HG03045 (cell line): ENCODE measurements at regions not wholly inside any gene's neighbourhood (a gene's known extent, or its start where the extent isn't known, plus 50 kb on each side); places are given as distances from the start of the nearest gene placed in this dataset.
"Not testable (repeated sequence)": the region's sequence is repeated elsewhere in the genome, so short reads cannot be mapped to it uniquely, and the experiment has no call there.

ENCODE experiments used
- ATAC-seq: cut with Tn5 transposase; IDR thresholded peaks from one replicate; pipeline ENCODE4 v1.9.1; 2021; ENCODE audit warnings: mild to moderate bottlenecking, moderate library complexity; ENCODE audit not compliant: unreplicated experiment

DNA sequence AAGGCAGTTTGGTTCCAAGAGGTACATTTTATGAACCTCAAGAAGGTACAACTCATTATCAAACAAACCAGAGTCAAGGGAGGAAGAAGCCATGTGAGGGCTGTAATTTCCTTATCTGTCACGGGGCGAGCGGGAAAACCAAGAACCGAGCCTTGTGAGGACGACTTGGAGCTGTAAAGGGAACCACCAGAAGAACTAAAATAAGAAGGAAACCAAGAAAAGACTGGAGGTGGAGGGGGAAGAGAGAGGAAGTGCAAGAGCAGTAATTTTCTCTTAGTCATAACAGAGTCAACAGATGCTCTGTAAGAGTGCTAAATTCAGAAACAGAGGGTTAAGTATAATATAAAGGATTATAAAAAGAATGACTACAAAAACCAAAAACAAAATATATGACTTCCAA is 127.1 kb downstream of the DIRAS2 start:
- ATAC-seq, result peak; percentile 54

DNA sequence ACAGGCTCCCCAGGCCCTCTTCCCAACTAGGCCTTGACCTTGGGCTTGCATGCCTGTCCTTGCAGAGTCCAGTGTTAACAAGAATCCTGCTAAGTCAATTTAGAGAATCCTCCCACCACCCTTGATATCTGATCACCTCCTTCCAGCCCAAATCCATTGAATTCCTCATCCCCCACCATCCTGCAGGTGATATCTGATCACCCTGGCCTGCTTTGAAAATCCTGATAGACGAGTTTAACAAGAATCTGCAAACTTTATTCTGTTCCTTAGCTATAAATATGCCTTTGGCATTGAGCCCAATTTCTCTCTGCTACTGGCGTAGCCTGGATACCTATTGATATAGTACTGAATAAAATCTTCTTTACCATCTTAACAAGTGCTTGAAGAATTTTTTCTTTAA is 125.5 kb downstream of the DIRAS2 start:
- ATAC-seq, result no peak

DNA sequence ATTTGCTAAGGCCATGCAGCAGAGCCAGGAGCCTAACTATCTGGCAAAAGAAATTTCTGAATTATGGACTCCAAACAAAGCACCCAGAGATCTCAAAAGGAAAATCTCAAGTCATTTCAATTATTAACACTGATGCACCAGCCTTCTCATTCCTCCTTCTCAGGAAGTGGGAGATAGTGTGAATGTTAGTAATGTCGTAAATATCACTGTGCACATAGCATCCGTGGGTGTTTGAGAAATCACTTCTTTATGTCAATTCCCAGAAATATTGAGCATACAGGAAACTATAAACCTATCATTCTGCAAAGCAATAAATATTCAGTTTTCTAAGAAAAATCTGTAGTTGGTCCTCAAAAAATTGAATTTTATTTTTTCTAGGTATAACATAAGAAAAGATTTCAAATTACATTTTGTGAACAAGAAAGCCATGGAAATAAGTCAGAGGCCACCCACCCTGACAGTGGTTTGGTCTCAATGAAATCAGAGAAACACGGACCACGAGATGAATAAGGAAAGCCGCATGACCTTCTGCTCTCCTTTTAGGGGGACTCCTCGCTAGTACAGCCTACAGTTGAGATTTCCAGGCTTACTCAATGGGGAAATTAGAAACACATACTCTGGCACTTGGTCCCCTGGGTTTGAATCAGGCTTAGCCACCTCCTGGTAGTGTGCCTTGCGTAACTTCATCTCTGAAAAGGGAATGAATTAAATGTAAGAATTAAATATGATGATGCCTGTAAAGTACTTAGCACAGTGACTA is 120.6 kb downstream of the DIRAS2 start:
- ATAC-seq, result no peak

DNA sequence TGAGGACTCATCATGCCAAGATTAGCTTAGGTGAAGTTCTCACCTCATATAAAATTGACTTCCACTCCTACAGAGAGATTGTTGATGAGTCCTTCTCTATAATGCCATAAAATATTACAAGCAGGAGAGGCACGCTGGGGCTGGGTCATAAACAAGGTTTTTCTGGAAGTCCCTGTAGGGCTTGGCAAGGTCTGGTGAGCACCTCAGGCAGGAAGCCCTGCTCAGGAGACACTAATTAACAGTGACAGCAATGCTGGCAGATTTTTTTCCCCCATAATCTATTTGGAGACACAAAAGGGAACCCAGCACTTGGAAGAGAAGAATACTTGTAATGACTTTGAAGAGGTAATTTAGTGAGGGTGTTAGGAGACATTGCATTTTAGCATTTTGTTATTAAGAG is 118.7 kb downstream of the DIRAS2 start:
- no peak for ATAC-seq

DNA sequence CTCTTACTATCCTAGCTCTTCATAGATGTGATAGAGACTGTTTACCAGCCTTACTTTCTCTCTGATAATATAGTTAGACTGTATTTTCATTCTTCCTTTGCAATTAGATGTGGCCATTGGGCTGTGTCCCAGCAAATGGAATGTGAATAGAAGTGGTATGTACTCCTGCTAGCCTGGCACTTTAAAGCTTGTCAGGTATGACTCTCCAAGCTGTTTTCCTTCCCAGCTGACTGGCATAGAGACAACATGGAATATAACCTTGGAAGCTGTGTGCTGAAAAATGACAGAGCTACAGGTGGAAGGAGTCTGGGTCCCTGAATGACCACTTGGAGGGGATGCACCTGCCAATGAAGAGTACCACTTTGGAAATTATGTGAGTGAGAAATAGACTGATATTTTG is 116.2 kb downstream of the DIRAS2 start:
- ATAC-seq, result no peak

DNA sequence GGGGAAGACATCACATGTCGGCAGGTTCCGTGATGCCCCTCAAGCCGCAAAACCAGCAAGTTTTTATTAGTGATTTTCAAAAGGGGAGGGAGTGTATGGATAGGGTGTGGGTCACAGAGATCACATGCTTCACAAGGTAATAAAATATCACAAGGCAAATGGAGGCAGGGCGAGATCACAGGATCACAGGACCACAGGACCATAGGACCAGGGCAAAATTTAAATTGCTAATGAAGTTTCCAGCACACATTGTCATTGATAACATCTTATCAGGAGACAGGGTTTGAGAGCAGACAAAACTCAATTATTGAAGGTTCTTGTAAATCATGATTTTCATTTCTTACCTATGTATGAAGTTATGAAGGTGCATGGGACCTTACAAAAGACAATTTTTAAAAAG is 106.5 kb downstream of the DIRAS2 start:
- not testable (repeated sequence) for ATAC-seq

DNA sequence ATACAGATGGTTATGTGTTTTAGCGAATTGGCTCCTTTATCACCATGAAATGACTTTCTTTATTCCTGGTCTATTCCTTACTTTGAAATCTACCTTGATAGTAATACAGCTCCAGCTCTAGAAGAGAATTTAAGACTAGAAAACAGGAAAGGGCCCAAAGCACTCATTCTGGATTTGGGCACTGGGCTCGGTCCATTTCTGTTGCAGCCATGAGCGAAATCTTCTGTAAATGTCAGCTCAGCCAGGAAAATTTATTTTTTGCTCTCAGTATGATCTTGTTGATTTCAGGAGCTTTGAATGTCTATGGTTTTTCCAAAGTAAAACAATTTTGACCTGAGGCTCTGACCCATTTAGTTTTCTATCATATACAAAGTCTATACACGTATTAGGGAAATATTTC is 104.1 kb downstream of the DIRAS2 start:
- no peak for ATAC-seq

DNA sequence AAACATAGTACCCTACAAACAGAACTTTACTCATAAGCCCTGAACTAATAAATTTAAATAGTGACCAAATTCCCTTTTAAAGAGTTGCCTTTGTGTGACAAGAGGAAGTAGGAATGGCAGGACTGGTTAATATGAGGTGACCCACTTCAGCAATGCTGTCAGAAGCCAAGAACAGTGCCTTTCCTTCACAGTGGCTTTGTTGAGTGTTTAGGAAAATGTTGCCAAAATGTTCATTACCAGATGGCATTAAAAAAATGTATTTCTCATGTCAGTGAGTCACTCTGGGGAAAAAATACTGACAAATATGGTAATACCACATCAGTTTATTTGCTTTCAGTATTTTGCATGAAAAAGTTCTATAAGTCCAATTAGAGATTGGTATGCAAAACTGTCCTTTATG is 103.3 kb downstream of the DIRAS2 start:
- ATAC-seq, result no peak

DNA sequence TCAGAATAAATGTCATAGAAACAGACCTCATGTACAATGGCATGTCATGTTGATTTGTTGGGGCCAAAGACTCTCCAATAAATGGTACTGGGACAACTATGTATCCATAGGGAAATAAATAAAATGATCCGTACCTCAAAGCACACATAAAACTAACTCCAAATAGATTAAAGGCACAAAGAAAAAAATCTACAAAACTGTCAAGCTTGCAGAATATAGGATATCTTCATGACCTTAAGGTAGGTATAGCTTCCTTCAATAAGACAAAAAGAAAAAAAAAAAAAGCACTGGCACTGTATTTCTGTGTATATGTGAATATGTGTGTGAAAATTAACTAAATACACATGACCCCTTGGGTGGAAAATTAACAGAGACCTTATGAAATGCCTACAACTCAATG is 101.9 kb downstream of the DIRAS2 start:
- ATAC-seq, result no peak

DNA sequence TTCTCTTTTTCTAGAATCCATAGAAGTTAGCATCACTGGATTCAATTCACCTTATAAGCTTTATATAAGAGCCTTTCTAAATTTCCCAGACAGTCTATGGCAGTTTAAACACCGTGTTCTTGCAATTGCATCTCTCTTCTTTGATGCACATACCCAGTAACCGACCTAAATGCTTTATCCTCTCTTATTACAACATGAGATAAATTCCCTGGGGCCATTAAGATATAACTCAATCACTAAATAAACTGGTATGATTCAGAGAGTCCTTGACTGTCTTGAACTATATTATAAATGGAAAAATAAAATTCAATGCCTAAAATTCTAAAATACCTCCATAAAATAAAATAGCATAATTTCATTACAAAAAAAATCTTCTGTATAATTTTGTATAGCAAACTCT is 98.1 kb downstream of the DIRAS2 start:
- ATAC-seq, result no peak

DNA sequence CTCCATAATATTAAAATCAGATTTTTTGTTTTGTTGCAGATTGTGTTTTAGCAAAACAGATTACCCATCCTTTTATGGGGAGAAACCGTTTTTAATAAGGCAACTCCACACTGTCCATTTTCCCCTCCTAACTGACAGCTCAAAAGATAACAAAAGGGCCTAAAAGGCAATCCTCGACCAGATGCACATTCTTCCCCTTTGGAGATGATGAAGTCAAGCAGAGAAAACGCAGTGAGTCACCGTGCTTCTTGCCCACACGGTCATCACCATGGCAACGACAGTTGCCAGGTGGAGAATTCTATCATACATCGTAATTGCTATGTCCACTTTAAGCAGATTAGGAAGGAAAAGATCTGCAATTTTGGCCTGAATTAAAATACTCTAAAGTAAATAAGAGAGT is 96.4 kb downstream of the DIRAS2 start:
- ATAC-seq, result no peak

DNA sequence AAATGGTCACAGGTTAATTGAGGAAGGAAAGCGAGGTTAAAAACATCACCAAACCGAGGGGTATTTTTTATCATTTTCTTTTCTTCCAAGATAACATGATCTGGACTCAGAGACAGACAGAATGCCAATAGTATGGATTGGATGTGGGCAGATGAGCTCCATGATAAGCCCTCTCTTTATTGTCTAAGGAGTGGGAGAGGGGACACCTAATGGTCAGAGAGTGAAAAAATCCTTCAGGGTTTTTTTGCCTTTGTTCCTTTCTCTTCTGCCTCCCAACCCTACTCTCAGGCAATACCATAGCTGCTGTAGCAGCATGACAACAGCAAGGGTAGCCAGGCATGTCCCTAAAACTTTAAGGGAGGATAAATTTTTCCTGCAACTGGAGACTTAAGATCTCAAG is 94.7 kb downstream of the DIRAS2 start:
- ATAC-seq, result no peak

DNA sequence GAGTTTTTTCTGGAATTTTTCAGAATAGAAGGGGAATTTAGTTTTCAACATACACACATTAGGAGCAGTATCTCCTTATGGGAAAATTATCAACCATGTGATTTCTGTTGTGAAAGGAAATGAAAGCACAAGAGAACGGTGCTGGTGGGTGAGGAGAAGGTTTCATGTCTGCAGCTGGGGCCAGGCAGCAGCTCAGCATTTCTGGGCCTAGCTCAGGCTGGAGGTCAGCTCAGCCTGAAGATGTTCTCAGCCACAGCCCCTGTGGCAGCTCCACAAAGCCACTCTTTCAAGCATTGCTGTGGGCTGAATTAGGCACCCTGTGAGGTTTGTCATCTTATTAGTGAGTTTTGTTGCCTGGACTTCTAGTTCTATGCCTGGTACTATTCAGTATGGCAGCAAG is 90.3 kb downstream of the DIRAS2 start:
- peak; percentile 91 for ATAC-seq

DNA sequence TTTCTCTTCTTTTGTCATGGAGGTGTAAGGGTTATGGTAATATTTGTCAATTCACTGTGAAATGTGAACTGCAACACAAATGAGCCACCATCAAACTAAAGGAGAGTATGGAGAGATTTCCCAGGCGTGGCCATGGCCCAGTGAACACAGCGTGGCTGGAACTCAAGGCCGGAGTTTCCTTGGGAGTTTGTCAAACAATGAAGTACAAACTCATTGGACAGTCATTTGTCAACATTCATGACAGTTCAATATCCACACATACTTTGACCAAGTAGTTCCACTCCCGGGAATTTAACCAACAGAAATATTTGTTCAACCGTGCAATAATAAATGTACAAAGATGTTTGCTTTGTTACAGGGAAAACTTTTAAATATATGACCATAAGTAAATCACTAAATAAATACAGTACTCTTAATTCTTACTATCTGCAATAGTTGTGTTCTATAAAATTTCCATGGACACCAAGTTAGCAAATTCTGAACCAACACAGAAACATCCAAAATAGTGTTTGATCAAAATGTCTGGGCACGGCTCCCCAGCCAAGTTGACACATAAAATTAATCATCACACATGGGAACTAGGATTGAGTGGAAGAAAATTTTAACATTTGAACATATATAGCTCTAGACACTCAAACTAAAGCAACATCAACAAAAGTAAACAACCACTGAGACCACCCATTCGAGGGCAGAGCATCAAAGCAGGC is 87.1 kb downstream of the DIRAS2 start:
- no peak for ATAC-seq

DNA sequence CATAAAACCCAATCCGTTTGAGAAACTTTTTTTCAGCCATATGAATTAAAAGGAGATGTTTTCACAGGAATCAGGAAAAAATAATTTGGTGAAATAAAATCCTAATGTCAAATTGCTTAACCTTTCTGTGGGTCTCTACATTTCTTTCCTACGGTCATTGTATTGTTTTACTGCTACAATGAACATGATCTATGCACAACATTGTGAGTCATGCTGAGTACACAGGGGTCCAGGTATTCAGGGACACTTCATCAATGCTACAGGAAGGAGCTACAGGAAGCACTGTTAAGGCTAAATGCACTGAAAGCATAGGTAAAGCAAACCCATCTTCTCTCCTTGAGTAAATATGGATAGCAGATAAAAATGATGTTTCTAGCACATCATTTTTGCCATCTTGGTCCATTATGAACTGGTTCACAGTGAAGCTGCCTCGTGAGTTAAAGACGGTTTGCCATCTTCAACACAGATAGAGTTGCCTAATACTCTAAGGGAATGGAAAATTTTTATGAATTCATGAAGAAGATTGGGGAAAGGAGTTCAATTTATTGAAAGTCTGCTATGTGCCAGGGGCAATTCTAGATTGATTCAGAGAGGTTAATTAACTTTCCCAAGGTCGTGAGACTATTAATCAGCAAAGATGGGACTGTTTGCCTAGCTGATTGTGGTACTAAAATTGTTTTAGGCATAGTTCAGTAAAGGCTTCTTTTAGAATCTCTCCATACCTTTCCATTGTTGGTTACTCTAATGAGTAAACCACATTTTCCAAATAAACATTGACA is 85.5 kb downstream of the DIRAS2 start:
- no peak for ATAC-seq

DNA sequence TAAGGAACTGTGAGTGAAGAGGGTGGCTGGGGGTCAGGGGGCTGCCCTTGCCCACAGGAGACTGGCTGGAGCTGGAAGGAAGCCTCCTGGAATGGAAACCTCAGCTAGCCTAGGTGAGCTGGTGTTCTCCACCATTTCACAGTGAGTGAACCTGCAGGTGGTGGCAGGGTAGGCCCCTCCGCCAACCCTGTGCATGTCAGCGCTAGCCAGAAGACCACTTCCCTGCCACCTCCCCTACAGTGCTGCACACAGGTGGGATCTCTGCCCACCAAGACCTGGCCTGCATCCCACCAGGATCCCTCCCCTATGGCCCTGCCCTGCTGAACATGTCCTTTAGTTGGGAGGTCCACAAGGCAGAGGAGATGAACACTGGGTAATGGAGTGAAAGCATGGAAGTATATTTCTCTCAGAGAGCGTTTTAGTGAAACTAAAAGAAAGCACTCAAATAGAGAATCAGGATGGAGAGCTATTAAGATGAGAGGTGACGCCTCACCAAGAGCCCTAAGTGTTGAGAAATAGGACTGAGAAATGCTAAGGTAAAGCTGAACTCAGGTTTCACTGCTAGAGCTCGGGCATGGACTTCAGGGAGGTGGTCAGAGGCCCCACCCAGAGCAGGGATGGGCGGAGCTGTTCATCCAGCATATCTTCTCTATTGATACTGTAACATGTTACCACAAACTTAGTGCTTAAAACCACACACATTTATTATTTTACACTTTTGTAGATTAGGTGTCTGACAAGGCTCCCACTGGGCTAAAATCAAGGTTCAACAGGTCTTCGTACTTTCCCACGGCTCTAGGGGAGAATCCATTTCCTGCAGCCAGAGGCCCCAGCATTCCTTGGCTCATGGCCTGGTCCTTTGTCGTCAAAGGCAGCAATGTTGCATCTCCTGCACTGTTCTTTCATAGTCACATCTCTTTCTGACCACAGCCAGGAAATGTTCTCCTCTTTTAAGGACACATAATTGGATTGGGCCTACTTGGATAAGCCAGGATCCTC is 83.2 kb downstream of the DIRAS2 start:
- ATAC-seq, result no peak
